ENCODE measurements at regions not wholly inside any gene's neighbourhood (a gene's known extent, or its start where the extent isn't known, plus 50 kb on each side); places are given as distances from the start of the nearest gene placed in this dataset.

DNA sequence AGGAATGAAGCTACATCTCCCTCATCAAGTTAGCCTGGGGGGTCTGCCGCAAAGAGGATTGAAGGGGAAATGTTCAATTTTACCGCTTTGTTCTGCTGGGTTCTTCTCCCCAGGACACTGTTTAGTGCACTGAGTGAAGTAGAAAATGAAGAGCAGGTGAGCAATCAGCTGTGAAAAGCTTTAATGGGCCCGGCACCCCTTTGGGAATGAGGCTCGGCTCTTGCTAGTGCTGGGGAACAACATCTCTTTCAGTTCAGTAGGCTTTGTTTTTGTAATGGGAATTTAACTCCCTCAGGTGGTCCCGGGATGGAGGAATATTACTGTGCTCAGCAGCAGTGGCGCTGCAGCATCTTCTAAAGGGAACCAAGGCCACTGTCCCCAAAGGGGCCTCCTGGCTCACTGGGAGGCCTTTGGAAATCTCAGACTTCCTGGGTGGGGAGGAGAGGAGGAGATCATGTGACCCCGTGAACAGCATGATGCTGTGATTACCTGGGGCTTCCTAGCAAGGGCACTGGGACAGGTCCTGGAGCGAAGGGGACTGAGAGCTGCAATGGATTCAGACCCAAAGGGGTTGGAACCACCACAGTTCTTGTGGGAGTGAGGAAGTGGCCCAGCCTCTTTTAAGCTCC lies 85.2 kb upstream of the MAX start:
- H3K36me3 ChIP-seq (ENCODE audit: control insufficient read depth in 1 of 2, insufficient read depth in 2 of 2, low read length in 2 of 2): no peaks in the 10 kb centered on the region
- H3K27me3 ChIP-seq (ENCODE audit: low read depth, low read length): no peaks in the 10 kb centered on the region
- H3K9me3 ChIP-seq (ENCODE audit: control insufficient read depth in 1 of 2, low read length in 2 of 2): peaks cover 0 to under 1% of the 10 kb centered on the region in 2 donors
- H3K4me3 ChIP-seq (ENCODE audit: low read depth in 1 of 2, low read length in 2 of 2): no peak overlapping the region
- no peaks in the 10 kb centered on the region for H3K4me1 ChIP-seq (ENCODE audit: control insufficient read depth in 1 of 2, insufficient read depth in 2 of 2, low read length in 2 of 2)
- no peak overlapping the region for H3K27ac ChIP-seq (ENCODE audit: low read length)

DNA sequence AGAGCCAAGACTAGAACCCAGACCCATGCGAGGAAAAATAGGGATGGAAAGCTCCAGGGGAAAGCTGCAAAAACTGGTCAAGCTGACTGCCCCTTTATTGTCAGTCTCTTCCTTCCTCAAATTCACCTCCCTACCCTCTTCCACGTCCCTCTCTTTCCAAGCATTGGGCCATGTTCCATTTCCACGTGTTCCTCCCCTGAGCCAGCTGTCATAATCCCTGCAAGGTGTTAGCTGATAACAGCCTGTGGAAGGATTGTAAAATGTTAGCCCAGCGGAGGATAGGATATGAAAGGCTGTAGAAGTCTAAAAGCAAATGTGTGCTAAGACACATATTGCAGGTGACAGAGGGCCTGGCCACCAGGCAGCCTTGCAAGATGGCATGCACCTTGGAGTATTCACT lies 88.0 kb upstream of the MAX start:
- Histone ChIP-seq H3K4me1 (ENCODE audit: control insufficient read depth in 1 of 2, insufficient read depth in 2 of 2, low read length in 2 of 2) (no peaks in the 10 kb centered on the region), H3K9me3 (ENCODE audit: control insufficient read depth in 1 of 2, low read length in 2 of 2) (no peaks in the 10 kb centered on the region), H3K4me3 (ENCODE audit: low read depth in 1 of 2, low read length in 2 of 2) (no peak overlapping the region), H3K36me3 (ENCODE audit: control insufficient read depth in 1 of 2, insufficient read depth in 2 of 2, low read length in 2 of 2) (no peaks in the 10 kb centered on the region), H3K27me3 (ENCODE audit: low read depth, low read length) (no peaks in the 10 kb centered on the region), H3K27ac (ENCODE audit: low read length) (no peak overlapping the region)

DNA sequence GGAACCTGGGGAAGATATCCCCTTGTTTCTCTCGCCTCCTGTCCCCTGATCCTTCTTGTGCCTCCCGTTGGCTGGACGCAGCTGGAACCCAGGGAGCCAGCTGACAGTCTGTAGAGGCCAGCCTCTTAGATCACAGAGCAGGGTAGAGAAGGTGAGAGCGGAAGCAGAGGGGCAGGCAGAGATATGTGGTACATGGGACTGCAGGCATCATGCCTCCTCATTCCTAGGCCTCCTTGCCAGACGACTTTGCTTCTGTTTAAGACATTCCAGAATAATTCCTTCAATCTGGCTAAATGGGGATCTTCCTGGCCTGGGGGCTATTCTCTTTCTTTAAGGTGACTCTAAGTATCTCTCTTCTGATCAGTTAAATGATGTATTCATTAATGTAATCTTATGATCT lies 89.4 kb upstream of the MAX start:
- no peak overlapping the region for H3K27ac ChIP-seq (ENCODE audit: low read length)
- H3K36me3 ChIP-seq (ENCODE audit: control insufficient read depth in 1 of 2, insufficient read depth in 2 of 2, low read length in 2 of 2): no peaks in the 10 kb centered on the region
- no peaks in the 10 kb centered on the region for H3K27me3 ChIP-seq (ENCODE audit: low read depth, low read length)
- no peaks in the 10 kb centered on the region for H3K9me3 ChIP-seq (ENCODE audit: control insufficient read depth in 1 of 2, low read length in 2 of 2)
- no peaks in the 10 kb centered on the region for H3K4me1 ChIP-seq (ENCODE audit: control insufficient read depth in 1 of 2, insufficient read depth in 2 of 2, low read length in 2 of 2)
- no peak overlapping the region for H3K4me3 ChIP-seq (ENCODE audit: low read depth in 1 of 2, low read length in 2 of 2)

DNA sequence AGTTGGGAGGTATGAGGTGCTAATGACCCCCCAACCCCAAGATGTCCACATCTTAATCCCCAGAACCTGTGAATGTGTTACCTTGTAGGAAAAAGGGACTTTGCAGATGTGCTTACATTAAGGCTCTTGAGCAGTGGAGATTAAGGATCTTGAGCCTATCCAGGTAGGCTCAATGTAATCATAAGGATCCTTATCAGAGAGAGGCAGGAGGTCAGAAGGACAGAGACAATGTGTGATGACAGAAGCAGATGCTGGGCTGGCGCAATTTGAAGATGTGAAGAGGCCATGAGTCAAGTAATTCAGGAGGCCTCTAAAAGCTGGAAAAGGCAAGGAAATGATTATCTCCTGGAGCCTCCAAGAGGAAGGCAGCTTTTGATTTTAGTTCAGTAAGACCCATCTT lies 90.4 kb upstream of the MAX start:
- Histone ChIP-seq H3K27me3 (ENCODE audit: low read depth, low read length) (no peaks in the 10 kb centered on the region), H3K9me3 (ENCODE audit: control insufficient read depth in 1 of 2, low read length in 2 of 2) (no peaks in the 10 kb centered on the region), H3K4me3 (ENCODE audit: low read depth in 1 of 2, low read length in 2 of 2) (no peak overlapping the region)

DNA sequence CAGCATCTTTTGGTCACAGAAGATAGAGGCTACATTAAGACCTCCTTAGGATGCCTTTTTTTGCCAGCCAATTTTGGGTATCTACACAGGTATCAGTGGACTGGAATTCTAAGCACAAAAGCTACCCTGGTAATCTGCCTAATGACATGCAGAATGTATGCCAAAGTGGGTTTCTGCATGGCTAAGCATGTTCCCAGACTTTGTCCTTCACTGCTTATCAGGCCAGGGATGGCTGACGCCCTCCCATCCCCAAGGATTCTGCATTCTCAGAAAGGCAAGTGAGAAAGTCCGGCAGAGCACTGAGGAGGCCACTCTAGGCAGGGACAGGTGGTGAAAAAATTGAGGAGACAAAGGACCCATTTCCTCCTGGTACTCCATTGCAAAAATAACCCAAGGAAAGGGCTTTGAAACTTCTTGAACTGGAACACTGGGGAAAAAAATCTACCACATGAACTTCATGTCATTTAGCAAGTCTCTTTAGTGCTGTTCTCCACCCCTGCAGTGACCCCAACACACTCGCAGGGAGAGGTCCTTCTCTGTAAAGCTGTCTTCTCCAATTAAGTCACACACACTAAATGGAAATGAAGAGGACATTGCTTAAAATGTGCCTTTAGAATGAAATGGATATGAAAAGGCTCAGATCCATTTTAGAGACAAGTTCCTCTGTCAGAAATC lies 91.7 kb upstream of the MAX start:
- Histone ChIP-seq H3K9me3 (ENCODE audit: control insufficient read depth in 1 of 2, low read length in 2 of 2) (no peaks in the 10 kb centered on the region), H3K4me1 (ENCODE audit: control insufficient read depth in 1 of 2, insufficient read depth in 2 of 2, low read length in 2 of 2) (no peaks in the 10 kb centered on the region), H3K36me3 (ENCODE audit: control insufficient read depth in 1 of 2, insufficient read depth in 2 of 2, low read length in 2 of 2) (no peaks in the 10 kb centered on the region), H3K4me3 (ENCODE audit: low read depth in 1 of 2, low read length in 2 of 2) (no peak overlapping the region), H3K27me3 (ENCODE audit: low read depth, low read length) (no peaks in the 10 kb centered on the region), H3K27ac (ENCODE audit: low read length) (no peak overlapping the region)

More for the DNA sequence above, 90.4 kb upstream of the MAX start:
- Histone ChIP-seq H3K4me1 (ENCODE audit: control insufficient read depth in 1 of 2, insufficient read depth in 2 of 2, low read length in 2 of 2) (no peaks in the 10 kb centered on the region), H3K27ac (ENCODE audit: low read length) (no peak overlapping the region), H3K36me3 (ENCODE audit: control insufficient read depth in 1 of 2, insufficient read depth in 2 of 2, low read length in 2 of 2) (no peaks in the 10 kb centered on the region)

DNA sequence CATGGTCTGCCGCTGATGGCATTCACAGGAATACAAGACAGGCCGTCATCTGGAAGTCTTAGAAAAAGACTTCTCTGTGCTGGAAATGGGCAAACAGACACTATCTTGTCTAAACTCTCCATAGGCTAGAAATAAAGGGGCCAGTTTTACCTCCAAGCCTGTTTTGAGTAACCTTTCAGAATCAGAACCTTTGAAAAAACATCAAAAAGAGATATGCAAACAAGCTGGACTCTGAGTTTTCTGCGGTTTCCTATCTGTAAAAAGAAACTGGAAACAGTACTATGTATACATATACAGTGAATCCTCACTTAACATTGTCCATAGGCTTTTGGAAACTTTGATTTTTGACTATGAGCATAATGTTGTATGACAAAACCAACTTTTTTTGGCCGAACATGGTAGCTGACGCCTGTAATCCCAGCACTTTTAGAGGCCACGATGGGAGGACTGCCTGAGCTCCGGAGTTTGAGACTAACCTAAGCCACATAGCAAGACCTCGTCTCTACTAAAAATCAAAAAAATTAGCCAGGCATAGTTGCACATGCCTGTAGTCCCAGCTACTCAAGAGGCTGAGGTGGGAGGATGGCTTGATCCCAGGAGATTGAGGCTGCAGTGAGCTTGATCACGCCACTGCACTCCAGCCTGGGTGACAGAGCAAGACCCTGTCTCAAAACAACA lies 92.9 kb upstream of the MAX start:
- Histone ChIP-seq H3K27me3 (ENCODE audit: low read depth, low read length) (no peaks in the 10 kb centered on the region), H3K27ac (ENCODE audit: low read length) (no peak overlapping the region), H3K9me3 (ENCODE audit: control insufficient read depth in 1 of 2, low read length in 2 of 2) (no peaks in the 10 kb centered on the region), H3K4me3 (ENCODE audit: low read depth in 1 of 2, low read length in 2 of 2) (no peak overlapping the region), H3K36me3 (ENCODE audit: control insufficient read depth in 1 of 2, insufficient read depth in 2 of 2, low read length in 2 of 2) (no peaks in the 10 kb centered on the region), H3K4me1 (ENCODE audit: control insufficient read depth in 1 of 2, insufficient read depth in 2 of 2, low read length in 2 of 2) (no peaks in the 10 kb centered on the region)

DNA sequence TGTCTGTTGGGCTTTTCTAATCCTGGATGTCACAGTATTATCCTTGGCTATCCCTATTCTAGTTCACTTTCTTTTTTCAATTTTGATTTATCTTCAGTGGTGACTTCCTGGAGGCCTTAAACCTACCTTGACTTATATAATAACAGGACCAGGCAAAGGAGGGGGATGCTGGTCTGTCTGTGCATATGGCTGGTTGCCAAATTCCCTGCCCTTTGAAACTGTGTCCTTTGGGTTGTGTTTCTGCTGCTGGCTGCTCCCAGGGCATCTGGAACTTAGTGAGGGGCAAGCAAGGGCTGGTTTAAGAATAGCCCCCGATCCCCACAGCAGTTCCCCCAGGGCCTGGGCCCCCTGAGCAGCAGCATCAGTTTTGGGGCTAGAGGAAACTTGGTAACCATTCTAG lies 96.0 kb upstream of the MAX start:
- no peaks in the 10 kb centered on the region for H3K4me1 ChIP-seq (ENCODE audit: control insufficient read depth in 1 of 2, insufficient read depth in 2 of 2, low read length in 2 of 2)
- H3K36me3 ChIP-seq (ENCODE audit: control insufficient read depth in 1 of 2, insufficient read depth in 2 of 2, low read length in 2 of 2): no peaks in the 10 kb centered on the region
- no peaks in the 10 kb centered on the region for H3K27me3 ChIP-seq (ENCODE audit: low read depth, low read length)
- H3K27ac ChIP-seq (ENCODE audit: low read length): no peak overlapping the region
- H3K9me3 ChIP-seq (ENCODE audit: control insufficient read depth in 1 of 2, low read length in 2 of 2): no peaks in the 10 kb centered on the region
- H3K4me3 ChIP-seq (ENCODE audit: low read depth in 1 of 2, low read length in 2 of 2): no peak overlapping the region

DNA sequence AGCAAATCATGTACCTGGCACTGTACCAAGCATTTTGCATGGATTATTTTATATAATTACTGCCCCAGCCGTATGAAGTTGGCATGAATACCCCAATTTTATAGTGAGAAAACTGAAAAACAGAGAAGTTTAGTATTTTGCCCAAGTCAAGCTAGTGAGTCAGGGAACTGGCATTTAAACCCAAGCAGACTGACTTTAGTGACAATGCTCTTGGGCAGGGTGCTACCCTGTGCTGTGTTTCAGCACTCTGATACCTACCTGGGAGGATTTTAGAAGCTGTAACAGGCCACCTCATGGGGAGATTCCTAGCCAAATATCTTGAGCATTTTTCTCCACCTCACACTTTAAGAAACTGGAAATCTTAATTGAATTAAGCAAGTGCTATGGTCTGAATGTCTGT lies 98.1 kb upstream of the MAX start:
- Histone ChIP-seq H3K27ac (ENCODE audit: low read length) (no peak overlapping the region), H3K9me3 (ENCODE audit: control insufficient read depth in 1 of 2, low read length in 2 of 2) (no peaks in the 10 kb centered on the region), H3K4me3 (ENCODE audit: low read depth in 1 of 2, low read length in 2 of 2) (no peak overlapping the region), H3K36me3 (ENCODE audit: control insufficient read depth in 1 of 2, insufficient read depth in 2 of 2, low read length in 2 of 2) (no peaks in the 10 kb centered on the region), H3K27me3 (ENCODE audit: low read depth, low read length) (no peaks in the 10 kb centered on the region), H3K4me1 (ENCODE audit: control insufficient read depth in 1 of 2, insufficient read depth in 2 of 2, low read length in 2 of 2) (no peaks in the 10 kb centered on the region)

DNA sequence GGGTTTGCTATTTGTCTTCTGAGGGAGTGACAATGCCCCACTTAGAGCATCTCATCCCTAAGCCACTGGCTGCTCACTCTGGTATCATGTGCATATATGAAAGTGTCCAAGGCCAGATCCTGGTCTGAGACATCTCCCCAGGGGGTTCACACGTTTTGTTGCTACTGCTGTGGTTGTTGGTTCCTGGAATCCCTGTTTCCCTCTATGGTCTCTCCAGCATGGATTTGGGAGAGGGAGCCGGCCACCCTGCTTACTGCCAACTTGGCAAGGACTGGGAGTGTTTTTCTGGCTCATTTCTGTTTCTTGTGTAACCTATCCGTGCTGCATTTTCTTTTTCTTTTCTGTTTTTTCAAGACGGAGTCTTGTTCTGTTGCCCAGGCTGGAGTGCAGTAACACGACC lies 101.3 kb upstream of the MAX start:
- Histone ChIP-seq H3K27me3 (ENCODE audit: low read depth, low read length) (no peaks in the 10 kb centered on the region), H3K9me3 (ENCODE audit: control insufficient read depth in 1 of 2, low read length in 2 of 2) (no peaks in the 10 kb centered on the region), H3K27ac (ENCODE audit: low read length) (no peak overlapping the region), H3K4me3 (ENCODE audit: low read depth in 1 of 2, low read length in 2 of 2) (no peak overlapping the region), H3K36me3 (ENCODE audit: control insufficient read depth in 1 of 2, insufficient read depth in 2 of 2, low read length in 2 of 2) (no peaks in the 10 kb centered on the region), H3K4me1 (ENCODE audit: control insufficient read depth in 1 of 2, insufficient read depth in 2 of 2, low read length in 2 of 2) (no peaks in the 10 kb centered on the region)

DNA sequence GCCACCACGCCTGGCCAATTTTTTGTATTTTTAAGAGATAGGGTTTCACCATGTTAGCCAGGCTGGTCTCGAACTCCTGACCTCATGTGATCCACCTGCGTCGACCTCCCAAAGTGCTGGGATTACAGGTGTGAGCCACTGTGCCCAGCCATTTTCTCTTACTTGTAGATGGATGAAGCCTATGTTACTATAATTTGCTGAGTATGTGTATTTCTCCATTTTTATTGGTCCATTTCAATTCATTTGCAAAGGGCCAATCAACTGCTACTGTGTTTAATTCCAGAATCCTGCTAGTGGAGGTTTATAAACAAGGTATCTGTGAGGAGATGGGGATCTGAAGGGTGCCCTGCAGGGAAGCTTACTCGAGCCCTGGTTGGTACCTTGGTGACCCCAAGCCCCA lies 101.7 kb upstream of the MAX start:
- Histone ChIP-seq H3K36me3 (ENCODE audit: control insufficient read depth in 1 of 2, insufficient read depth in 2 of 2, low read length in 2 of 2) (no peaks in the 10 kb centered on the region), H3K4me3 (ENCODE audit: low read depth in 1 of 2, low read length in 2 of 2) (no peak overlapping the region), H3K4me1 (ENCODE audit: control insufficient read depth in 1 of 2, insufficient read depth in 2 of 2, low read length in 2 of 2) (no peaks in the 10 kb centered on the region), H3K9me3 (ENCODE audit: control insufficient read depth in 1 of 2, low read length in 2 of 2) (no peaks in the 10 kb centered on the region), H3K27ac (ENCODE audit: low read length) (no peak overlapping the region), H3K27me3 (ENCODE audit: low read depth, low read length) (no peaks in the 10 kb centered on the region)

DNA sequence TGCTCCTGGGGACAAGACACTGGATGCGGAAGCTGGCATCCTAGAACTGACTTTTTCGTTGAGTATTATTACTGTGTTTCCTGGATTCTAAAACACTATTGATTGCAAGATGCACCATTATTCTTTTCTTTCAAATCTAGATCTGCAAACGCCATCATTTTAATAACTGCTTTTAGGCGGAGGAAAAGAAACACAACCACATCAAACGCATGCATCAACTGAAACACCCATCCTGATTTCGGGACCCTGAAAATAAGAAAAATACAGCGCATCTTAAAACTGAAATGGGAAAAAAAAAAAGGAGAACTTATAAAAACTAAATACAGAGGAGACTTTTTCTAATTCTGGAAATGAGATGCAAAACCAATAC lies 103.7 kb upstream of the MAX start:
- Histone ChIP-seq H3K9me3 (ENCODE audit: control insufficient read depth in 1 of 2, low read length in 2 of 2) (no peaks in the 10 kb centered on the region), H3K27ac (ENCODE audit: low read length) (no peak overlapping the region), H3K27me3 (ENCODE audit: low read depth, low read length) (no peaks in the 10 kb centered on the region), H3K4me1 (ENCODE audit: control insufficient read depth in 1 of 2, insufficient read depth in 2 of 2, low read length in 2 of 2) (no peaks in the 10 kb centered on the region), H3K36me3 (ENCODE audit: control insufficient read depth in 1 of 2, insufficient read depth in 2 of 2, low read length in 2 of 2) (no peaks in the 10 kb centered on the region), H3K4me3 (ENCODE audit: low read depth in 1 of 2, low read length in 2 of 2) (no peak overlapping the region)
